Neural cell (in vitro differentiated cells): ENCODE measurements at regions not wholly inside any gene's neighbourhood (a gene's known extent, or its start where the extent isn't known, plus 50 kb on each side); places are given as distances from the start of the nearest gene placed in this dataset.

Experiments used
- CTCF ChIP-seq: fragments of 450-650 bp; IDR thresholded peaks from 2 replicates; pipeline ENCODE4 v1.5.1; 2014; ENCODE audit warnings: antibody characterized with exemption, mild to moderate bottlenecking, moderate library complexity; ENCODE audit not compliant: poor library complexity, severe bottlenecking
- EP300 ChIP-seq: fragments of 450-650 bp; conservative IDR thresholded peaks from 2 replicates; pipeline ENCODE4 v1.6.1; 2014; ENCODE audit warnings: antibody characterized with exemption, mild to moderate bottlenecking, moderate library complexity; ENCODE audit not compliant: poor library complexity, severe bottlenecking
- EZH2 ChIP-seq: fragments of 200-600, 300-800 bp; shearing (Covaris generic), sonication (generic); IDR thresholded peaks from 2 replicates; pipeline ENCODE4 v1.6.1; 2014; ENCODE audit warnings: antibody characterized with exemption, low read length, borderline replicate concordance, mild to moderate bottlenecking; ENCODE audit not compliant: insufficient read depth, poor library complexity, severe bottlenecking
- MXI1 ChIP-seq: fragments of 450-650 bp; conservative IDR thresholded peaks from 2 replicates; pipeline ENCODE4 v1.6.1; 2014; ENCODE audit warnings: antibody characterized with exemption, mild to moderate bottlenecking; ENCODE audit not compliant: poor library complexity, severe bottlenecking
- POLR2AphosphoS5 ChIP-seq: IDR thresholded peaks from 2 replicates; pipeline ENCODE4 v1.6.1; 2012
- RAD21 ChIP-seq: fragments of 450-650 bp; conservative IDR thresholded peaks from 2 replicates; pipeline ENCODE4 v1.6.1; 2014; ENCODE audit warnings: antibody characterized with exemption, mild to moderate bottlenecking, moderate library complexity
- SMC3 ChIP-seq: fragments of 450-650 bp; conservative IDR thresholded peaks from 2 replicates; pipeline ENCODE4 v1.6.1; 2014; ENCODE audit warnings: antibody characterized with exemption, mild to moderate bottlenecking, moderate library complexity; ENCODE audit not compliant: poor library complexity
- TAF1 ChIP-seq: IDR thresholded peaks from 2 replicates; pipeline ENCODE4 v1.6.1; 2012; ENCODE audit warnings: low read depth
- TF ChIP-seq, protein P1 (sequence below): IDR thresholded peaks from 2 replicates; pipeline ENCODE4 v1.6.1; 2012; ENCODE audit warnings: borderline replicate concordance

GRCh38 chr21:28311411-28312190 is 681.1 kb downstream of the LTN1 start:
- no peak for TF ChIP-seq CTCF
- TF ChIP-seq EZH2: no peak
- TF ChIP-seq, protein P1, sequence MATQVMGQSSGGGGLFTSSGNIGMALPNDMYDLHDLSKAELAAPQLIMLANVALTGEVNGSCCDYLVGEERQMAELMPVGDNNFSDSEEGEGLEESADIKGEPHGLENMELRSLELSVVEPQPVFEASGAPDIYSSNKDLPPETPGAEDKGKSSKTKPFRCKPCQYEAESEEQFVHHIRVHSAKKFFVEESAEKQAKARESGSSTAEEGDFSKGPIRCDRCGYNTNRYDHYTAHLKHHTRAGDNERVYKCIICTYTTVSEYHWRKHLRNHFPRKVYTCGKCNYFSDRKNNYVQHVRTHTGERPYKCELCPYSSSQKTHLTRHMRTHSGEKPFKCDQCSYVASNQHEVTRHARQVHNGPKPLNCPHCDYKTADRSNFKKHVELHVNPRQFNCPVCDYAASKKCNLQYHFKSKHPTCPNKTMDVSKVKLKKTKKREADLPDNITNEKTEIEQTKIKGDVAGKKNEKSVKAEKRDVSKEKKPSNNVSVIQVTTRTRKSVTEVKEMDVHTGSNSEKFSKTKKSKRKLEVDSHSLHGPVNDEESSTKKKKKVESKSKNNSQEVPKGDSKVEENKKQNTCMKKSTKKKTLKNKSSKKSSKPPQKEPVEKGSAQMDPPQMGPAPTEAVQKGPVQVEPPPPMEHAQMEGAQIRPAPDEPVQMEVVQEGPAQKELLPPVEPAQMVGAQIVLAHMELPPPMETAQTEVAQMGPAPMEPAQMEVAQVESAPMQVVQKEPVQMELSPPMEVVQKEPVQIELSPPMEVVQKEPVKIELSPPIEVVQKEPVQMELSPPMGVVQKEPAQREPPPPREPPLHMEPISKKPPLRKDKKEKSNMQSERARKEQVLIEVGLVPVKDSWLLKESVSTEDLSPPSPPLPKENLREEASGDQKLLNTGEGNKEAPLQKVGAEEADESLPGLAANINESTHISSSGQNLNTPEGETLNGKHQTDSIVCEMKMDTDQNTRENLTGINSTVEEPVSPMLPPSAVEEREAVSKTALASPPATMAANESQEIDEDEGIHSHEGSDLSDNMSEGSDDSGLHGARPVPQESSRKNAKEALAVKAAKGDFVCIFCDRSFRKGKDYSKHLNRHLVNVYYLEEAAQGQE: no peak
- no peak for TF ChIP-seq EP300
- no peak for TF ChIP-seq SMC3
- no peak for TF ChIP-seq RAD21
- TF ChIP-seq TAF1: no peak
- no peak for TF ChIP-seq POLR2AphosphoS5
- no peak for TF ChIP-seq MXI1
